Stimulated activated CD4-positive, alpha-beta T cell treated with anti-CD3 and anti-CD28 coated beads, Interleukin-4, amount 100 ng/mL, for 4 hours (primary cell): ENCODE measurements at regions not wholly inside any gene's neighbourhood (a gene's known extent, or its start where the extent isn't known, plus 50 kb on each side); places are given as distances from the start of the nearest gene placed in this dataset.
"Not testable (repeated sequence)": the region's sequence is repeated elsewhere in the genome, so short reads cannot be mapped to it uniquely, and the experiment has no call there.

ENCODE experiments used
- DNase-seq, 2 experiments: peaks; one replicate each; pipeline ENCODE4 v3.0.0-alpha.2; 2020

DNA sequence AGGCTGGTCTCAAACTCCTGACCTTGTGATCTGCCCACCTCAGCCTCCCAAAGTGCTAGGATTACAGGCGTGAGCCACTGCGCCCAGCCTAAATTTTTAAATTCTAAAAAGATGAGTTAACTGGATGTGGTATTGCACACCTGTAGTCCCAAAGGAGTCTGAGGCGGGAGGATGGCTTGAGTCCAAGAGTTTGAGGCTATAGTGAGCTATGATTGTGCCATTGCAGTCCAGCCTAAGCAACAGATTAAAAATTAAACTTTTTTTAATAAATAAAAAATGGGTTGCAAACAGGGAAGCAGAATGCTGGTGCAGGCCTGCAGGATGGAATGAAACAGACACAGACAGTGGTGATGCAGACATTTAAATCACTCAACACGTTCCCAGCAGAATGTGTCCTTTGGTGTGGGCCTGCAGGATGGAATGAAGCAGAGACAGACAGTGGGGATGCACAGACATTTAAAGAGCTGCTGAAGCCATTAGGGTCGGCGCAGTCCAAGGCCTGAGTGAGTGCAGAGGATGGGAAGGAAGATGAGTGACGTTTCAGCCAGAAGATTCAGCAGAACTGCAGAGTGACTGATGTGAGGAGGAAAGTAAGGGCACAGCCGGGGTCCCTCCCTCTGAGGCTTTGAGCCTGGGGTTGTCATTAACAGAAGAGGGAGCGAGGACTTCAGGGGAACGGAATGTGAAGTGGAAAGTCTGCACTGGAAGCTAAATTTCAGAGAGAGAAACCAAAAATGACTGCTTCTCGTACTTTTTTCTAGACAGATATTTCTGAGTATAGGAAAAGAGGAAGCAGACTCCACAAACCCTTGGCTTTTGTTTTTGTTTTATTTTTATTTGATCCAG is 117.5 kb downstream of the RIN2 start:
- no peak for DNase-seq

DNA sequence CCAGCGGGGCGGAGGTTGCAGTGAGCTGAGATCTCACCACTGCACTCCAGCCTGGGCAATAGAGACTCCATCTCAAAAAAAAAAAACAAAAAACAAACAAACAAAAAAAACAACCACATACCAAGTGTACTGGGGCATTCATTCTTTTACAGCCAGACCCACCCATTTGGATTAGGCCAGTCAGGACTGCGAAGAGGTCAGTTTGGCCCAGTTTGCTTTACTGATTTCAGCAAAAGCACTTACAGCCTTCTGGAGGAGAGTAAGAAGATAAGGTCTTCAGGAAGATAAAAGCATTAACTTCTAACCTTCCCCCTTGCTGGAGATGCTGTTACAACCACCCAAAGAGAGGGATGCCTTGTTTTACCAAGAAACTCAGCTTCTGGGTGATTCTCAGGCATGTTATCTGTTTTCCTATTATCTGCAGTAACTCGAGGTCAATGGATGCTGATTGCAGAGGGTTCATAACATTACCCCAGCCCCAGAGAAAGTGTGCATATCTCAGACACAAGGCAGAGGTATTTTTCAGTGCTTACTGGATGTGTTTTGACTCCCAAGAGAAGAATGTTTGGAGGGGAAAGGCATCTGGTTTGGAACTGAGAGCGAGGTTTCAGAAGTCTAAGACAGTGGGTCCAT is 118.9 kb downstream of the RIN2 start:
- no peak for DNase-seq

DNA sequence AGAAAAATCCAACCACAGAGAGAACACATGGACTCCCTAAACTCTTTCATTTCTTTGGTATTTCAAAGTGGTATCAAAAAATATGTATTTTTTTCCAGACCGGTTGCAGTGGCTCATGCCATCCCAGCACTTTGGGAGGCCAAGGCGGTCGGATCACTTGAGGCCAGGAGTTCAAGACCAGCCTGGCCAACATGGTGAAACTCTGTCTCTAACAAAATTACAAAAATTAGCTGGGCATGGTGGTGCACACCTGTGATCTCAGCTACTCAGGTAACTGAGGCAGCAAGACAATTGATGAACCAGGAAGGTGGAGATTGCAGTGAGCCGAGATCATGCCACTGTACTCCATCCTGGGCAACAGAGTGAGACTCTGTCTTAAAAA is 121.8 kb downstream of the RIN2 start:
- not testable (repeated sequence) for DNase-seq

DNA sequence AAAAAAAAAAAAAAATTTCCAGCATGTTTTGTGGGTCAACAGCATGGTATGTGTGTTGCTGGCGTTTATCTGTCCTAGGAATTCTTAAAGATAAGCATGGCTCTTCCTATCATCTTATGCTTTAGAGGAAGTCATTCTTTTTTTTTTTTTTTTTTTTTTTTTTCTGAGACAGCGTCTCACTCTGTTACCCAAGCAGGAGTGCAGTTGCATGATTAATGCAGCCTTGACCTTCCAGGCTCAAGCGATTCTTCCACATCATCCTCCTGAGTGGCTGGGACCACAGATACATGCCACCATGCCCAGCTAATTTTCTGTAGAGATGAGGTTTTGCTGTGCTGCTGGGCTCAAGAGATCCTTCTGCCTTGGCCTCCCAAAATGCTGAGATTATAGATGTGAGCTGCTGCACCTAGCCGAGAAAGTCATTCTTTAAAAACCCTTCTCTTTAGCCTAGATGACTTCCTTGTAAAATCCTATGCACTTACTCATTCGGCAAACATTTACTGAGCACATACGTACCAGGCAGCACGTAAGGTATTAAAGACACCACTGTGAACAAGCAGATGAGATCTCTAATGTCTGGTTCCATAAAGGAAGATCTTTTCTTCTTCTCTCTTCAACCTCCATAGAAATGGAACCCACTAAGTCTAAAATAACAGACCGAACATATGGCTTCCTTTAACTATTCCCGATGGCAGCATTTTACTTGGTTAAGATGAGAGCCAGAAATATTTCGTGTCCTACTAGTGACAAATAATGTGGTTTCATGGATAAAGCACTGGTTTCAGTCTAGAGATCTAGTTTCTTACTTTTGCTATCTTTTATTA is 122.4 kb downstream of the RIN2 start:
- no peak for DNase-seq

DNA sequence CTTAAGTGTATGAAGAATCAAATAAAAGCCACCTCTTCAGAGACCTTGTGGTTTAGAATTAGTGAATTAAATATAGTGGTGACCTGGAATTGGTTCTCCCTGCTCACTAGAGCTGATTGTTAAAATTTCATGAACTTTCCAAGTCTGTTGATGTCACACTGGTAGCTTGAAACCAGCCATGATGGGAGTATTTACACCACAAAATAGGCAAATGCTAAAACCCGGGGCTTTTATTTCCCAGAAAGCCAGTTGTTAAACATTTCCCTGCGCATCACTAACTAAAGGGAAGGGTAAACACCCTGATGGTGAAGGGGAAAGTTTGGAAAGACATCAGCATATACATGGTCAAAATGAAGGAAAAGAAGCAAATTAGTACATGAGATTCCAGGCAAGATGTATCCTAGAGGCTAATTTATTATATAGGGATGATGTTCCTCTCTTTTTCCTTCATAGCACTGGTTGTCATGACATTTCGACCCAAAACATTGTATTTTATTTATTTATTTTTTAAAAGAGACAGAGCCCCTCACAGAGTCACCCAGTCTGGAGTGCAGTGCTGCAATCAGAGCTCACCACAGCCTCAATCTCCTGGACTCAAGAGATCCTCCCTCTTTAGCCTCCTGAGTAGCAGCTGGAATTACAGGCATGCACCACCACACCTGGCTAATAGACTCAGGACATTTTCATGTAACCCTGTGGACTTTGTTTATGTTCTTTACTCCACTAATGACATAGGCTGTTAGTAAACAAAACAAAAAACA is 123.2 kb downstream of the RIN2 start:
- no peak for DNase-seq

DNA sequence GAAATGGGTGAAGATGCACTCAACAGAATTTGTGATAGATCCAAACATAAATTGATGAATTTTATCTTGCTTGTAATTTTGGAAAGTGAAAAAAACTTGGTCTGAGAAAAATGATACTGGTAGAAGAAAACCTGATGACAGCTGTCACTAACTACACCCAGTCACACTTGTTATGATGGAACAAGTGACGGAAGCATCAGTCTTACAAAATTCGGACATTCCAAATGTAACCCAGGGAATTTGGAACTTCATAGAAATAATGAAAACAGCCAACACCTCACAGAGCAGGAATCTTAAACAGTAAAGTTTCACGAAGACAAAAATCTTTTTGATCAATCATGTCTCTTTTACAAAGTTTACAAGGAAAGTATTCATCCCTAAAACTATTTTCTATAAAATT is 123.9 kb downstream of the RIN2 start:
- DNase-seq = no peak

DNA sequence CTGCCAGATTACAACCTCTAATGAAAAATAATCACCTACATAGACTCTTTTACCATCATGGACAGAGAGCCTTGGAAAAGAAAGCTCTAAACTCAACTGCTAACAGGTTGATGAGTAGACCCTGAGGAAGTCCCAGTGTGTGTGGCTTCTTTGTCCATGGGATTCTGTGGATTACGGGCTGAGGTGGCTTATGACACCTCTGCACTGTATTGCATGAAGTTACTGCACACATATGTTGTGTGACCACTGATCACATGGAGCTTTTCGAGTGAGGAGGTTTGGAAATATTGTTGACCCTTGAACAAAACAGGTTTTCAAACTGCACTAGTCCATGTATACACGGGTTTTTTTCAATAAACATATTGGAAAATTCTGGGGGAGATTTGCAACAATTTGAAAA is 124.4 kb downstream of the RIN2 start:
- DNase-seq = no peak

DNA sequence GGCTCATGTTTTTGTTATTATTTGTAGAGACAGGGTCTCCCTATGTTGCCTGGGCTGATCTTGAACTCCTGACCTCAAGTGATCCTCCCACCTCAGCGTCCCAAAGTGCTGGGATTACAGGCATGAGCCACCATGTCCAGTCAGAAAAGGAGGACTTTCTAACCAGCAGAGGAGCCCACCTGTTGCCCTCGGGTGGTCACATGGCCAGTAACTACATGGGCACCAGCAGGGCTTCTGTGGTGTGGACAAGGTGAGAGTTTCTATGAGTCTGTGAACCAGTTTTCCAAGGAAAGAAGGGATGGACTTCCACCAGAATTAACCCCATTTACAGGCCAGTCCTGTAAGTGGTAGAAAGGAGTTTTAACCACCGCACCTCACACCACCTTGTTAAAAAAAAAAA is 125.4 kb downstream of the RIN2 start:
- DNase-seq = no peak

DNA sequence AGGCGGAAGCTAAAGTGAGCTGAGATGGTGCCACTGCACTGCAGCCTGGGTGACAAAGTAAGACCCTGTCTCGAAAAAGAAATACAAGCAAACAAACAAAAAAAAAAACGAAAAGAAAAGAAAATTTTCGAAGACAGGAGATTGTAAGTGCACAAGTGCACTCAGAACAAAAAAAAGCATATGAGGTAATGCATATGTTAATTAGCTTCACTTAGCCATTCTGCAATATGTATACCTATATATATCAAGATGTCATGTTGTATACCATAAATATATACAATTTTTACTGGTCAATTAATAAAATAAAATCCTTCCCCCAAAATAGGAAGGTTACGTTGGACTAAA is 127.5 kb downstream of the RIN2 start:
- no peak for DNase-seq

DNA sequence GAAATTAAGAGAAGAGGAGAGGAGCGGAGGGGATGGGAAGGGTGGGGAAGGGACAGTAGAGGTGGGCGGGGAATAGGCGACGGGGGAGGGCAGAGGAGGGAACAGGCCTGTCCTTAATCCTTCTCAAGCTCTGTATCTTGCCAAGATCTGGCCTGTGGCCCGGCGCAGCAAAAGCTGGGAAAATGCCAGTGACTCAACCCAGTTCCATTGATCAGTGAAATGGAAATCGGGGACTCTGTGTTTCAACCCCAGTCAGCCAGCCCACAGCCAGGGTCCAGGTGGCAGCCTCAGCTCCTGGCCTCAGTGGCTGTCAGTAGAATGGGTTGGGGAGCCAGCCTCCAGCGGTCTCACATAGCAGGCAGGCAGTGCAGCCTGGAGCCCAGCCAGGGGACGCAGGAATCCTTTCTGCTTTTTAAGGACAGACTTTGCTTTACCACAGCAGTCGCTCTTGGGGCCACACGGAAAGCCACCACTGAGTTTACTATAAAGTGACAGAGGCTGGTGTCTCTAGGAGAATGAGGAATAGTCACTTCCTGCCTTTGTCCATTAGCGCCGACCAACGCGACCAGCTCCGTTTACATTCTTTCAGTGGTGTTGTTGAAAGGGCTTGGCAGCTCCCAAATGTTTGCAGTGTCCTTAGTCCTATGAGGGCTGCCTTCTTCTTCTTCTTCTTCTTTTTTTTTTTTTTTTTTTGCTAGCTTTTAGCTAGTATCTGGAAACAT is 128.0 kb downstream of the RIN2 start:
- no peak for DNase-seq

DNA sequence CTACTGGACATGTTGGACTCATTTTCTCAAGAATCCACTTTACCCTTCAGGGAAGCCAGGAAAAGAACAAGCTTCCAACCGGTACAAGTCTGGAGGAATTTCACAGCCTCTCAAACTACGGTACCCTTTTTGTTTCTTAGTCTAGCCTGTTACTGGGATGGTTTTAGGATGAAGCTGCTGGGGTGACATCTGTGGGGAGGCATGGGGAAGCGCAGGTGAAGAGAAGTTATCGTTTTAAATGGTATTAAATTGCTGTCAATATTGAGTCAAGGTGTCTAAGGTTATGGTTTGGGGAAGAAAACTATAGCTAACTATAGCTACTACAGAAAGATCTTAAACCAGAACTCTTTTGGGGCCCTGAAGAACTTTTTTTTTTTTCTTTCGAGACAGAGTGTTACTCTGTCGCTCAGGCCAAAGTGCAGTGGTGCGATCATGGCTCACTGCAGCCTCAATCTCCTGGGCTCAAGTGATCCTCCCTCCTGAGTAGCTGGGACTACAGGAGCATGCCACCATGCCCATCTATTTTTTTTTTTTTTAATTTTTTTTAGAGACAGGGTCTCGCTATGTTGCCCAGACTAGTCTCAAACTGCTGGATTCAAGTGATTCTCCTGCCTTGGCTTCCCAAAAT is 128.7 kb downstream of the RIN2 start:
- no peak for DNase-seq

DNA sequence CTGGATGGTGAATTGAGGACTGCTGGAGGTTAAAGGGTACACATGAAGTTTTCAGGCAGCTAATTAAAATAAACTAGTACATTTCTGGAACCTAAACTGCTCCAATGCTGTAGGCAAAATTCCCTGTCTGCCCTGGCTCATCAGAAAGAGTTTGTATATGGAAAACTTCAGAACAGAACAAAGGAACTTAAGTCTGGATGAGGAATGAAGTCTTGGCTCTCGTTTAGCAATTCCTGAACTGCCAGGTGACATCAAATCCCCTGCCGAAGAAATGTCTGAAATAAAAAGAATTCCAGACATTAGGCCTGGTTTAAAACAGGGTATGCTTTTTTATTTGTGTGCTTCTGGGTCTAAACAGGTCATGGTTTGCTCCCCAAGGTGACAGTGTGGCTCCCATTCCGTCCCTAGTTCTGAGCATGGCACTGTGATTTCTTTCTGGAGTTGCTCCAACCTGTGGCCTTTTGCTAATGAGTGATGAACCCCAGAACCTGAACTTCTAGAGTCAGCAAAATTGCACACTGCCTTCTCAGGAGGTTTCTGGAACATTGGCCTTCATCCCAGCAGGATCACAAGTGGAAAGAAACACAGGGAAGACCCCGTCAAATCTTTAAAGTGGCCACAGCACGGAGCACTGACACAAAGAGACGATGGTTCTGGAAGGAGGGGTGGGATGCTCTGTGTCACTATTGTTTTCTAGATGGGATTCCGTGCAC is 129.4 kb upstream of the NAA20 start:
- no peak for DNase-seq

DNA sequence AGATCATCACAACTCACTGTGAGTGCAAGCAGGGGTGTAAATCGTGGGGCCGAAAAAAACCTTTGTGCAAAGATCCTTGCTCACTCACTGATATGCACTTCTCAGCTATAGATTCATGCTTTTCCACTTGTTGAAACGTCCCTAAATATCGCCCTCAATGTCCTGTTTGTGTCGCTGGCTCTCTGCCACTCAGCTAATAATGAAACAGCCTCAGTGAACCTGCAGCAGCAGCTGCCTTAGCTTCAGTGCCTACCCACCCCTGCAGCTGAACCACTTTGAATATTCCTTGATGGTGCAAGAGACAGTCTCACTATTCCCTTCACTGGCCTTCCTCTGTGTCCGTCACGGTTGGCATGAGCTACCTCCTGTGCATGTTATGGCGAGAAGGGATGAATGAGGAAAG is 128.9 kb upstream of the NAA20 start:
- DNase-seq = no peak

DNA sequence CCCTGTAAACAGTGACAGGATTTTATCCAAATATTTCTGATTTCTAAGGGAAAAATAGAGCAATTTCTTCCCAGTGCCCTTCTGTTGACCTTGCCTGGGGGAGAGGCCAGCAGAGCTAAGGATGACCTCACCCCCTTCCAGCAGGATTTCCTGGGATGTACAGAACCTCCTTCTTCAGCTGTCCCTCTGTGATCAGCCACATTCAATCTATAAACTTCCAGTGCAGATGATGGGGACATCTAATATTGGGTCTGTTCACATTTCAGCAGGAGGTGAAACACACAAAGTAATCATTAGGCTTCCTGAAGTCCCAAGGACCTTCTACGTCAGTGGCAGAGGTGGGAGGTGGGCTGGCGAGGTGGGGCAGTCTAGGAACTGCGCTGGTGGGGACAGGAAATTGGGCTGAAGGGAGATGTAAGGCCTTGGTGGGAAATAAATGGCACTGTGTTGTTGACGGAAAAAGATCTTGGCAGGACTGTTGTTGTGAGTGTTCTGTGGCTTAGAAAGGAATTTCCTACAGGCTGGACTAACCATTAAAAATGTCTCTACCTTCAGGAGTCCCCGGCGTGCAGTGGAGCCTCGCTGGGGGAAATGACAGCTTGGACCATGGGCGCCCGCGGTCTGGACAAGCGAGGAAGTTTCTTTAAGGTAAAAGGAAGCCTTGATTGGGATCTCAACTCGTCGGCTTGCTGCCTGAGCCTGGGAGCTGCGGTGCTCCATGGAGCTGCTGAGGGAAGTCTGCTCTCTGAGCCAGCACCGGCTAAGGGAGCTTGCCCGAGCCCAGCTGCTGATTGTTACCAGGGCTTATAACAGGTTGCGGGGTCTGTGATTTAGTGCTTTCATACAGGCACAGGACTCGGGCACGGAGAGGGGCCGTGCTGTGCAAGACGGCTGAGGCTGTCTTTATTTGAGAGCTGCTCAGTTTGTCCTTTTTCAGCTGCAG is 127.9 kb upstream of the NAA20 start:
- DNase-seq = no peak

DNA sequence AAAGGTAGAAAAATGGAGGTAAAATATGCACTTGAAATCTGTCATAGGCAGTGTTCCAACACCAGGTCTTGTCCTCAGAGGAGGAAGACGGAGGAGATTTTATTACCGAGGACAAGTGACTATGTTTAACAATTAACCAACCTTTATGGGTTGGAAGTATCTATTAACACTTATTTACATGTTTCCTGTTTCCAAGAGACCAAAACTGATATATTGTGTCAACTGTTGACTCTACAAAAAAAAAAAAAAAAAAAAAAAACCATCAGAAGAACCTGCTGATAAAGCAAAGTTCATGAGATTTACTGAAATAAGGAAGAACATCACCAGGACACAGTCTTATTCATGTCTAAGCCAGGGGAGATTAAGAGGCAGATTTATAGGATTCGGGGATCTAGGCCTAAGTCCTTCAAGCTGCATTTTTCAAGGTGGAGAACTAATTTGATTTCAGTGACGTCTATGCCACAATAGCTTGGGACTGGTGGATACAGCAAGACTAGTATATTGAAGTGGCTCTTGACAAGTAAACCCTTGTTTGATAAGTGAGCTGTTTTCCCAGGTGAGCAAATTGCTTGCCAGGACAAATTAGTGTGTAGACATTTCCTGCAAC is 126.6 kb upstream of the NAA20 start:
- DNase-seq = no peak

DNA sequence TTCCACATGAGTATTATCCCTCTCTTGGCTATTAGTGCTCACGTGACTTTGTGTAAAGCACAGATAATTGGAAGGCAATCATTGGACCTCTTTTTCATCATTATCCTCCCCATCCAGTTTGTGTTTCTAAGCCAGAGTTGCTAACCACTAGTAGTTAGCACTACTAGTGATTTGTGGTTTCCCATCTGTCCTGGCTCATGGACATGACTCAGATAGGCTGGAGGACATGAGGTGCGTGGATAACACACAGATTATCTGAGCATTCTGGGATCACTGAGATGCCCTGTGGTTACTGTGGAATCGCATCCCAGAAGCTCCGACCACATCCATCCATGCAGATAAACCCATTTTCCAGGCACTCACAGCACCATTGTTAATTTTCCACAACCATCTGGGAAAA is 123.8 kb upstream of the NAA20 start:
- DNase-seq = no peak

DNA sequence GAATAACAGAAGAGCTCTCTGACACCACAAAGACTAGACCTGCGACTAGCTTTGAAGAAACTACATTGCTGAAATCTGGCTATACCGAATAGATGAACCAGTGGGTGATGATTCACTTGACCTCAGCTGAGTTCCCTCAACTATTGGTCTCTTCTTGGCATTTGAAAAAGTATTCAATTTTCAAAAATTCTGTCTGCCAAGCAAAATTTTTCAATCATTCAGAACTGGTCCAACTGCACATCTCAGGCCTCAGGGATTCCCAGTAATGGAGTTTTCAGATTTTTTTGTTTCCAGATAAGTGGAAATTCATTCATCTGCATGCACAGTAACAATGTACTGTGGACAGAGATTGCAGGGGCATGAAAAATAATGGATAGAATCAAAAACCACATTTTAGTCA is 121.4 kb upstream of the NAA20 start:
- DNase-seq = no peak

DNA sequence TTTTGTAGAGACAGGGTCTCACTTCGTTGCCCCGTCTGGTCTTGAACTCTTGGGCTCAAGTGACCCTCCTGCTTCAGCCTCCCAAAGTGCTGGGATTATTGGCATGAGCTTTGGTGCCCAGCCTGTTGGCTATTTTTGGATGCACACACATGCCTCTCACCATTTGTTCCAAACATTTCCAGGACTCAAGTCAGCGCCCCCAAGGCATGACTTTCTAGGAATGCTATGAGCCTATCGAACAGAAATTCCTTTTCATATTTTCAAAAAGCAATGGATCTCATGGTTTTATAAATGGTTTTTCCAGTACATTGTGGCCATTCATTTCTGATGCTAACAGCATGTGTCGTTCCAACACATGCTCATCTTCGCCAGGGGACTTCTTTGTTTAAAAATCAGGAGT is 119.3 kb upstream of the NAA20 start:
- no peak for DNase-seq

DNA sequence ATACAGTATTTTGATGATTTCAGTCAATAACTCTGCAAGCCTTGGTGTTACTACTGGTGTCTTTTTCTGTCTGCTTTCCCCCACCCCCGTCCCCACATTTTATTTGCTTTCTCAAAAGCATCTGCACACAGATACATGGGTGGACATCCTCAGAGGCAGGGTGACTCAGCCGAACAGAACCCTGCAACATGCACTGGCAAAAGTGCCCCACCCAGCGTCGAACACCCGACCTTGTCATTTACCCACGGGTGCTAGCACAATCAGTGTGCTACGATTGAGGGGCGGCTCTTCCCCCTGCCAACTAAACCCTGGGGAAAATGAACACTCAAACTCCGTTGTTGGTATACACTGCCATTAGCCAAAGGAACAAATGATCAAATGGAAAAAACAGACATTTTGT is 115.9 kb upstream of the NAA20 start:
- DNase-seq = no peak
